ENCODE measurements at regions not wholly inside any gene's neighbourhood (a gene's known extent, or its start where the extent isn't known, plus 50 kb on each side); places are given as distances from the start of the nearest gene placed in this dataset.

- TF ChIP-seq CTCF (IDR thresholded peaks at IDR 0.05): no peak
- TF ChIP-seq POLR2A (IDR thresholded peaks at IDR 0.05): no peak
These were observed 359.8 kb upstream of the ZNF608 start for GRCh38 chr5:125106271-125106670.

Measured in lower leg skin (tissue), 3 donors.